Type B pancreatic cell (in vitro differentiated cells): ENCODE measurements at regions not wholly inside any gene's neighbourhood (a gene's known extent, or its start where the extent isn't known, plus 50 kb on each side); places are given as distances from the start of the nearest gene placed in this dataset.

Experiments
- DNase-seq: peaks from one replicate; pipeline ENCODE4 v3.0.0; 2021; ENCODE audit warnings: mixed read lengths; ENCODE audit not compliant: unreplicated experiment; ENCODE audit errors: extremely low spot score
- H3K27ac Mint-ChIP-seq: 2 replicates; pipeline ENCODE4 v1.8.0; 2021; ENCODE audit warnings: mild to moderate bottlenecking, mixed read lengths
- H3K27me3 Mint-ChIP-seq: 2 replicates; pipeline ENCODE4 v1.8.0; 2021; ENCODE audit warnings: mixed read lengths
- H3K36me3 Mint-ChIP-seq: 2 replicates; pipeline ENCODE4 v1.8.0; 2021; ENCODE audit warnings: mixed read lengths
- H3K4me1 Mint-ChIP-seq: one replicate; pipeline ENCODE4 v1.8.0; 2021; ENCODE audit warnings: mixed read lengths; ENCODE audit not compliant: unreplicated experiment
- H3K4me3 Mint-ChIP-seq: 2 replicates; pipeline ENCODE4 v1.8.0; 2021; ENCODE audit warnings: mild to moderate bottlenecking, mixed read lengths
- H3K9me3 Mint-ChIP-seq: 2 replicates; pipeline ENCODE4 v1.8.0; 2021; ENCODE audit warnings: mixed read lengths
- TF ChIP-seq, protein P1 (sequence below): fragments of 200-600 bp; sonication (generic); conservative IDR thresholded peaks from 2 replicates; pipeline ENCODE4 v1.5.0; 2021; ENCODE audit warnings: antibody characterized with exemption, mild to moderate bottlenecking

GRCh38 chr2:147439986-147440385 lies 404.8 kb upstream of the ACVR2A start:
- peaks cover 7% of the 10 kb centered on the region for H3K9me3 Mint-ChIP-seq
- H3K4me3 Mint-ChIP-seq = no peak overlapping the region
- no peaks in the 10 kb centered on the region for H3K27me3 Mint-ChIP-seq
- TF ChIP-seq, protein P1, sequence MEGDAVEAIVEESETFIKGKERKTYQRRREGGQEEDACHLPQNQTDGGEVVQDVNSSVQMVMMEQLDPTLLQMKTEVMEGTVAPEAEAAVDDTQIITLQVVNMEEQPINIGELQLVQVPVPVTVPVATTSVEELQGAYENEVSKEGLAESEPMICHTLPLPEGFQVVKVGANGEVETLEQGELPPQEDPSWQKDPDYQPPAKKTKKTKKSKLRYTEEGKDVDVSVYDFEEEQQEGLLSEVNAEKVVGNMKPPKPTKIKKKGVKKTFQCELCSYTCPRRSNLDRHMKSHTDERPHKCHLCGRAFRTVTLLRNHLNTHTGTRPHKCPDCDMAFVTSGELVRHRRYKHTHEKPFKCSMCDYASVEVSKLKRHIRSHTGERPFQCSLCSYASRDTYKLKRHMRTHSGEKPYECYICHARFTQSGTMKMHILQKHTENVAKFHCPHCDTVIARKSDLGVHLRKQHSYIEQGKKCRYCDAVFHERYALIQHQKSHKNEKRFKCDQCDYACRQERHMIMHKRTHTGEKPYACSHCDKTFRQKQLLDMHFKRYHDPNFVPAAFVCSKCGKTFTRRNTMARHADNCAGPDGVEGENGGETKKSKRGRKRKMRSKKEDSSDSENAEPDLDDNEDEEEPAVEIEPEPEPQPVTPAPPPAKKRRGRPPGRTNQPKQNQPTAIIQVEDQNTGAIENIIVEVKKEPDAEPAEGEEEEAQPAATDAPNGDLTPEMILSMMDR = no peak
- peaks cover 10% of the 10 kb centered on the region for H3K4me1 Mint-ChIP-seq
- DNase-seq = no peak
- no peak overlapping the region for H3K27ac Mint-ChIP-seq
- H3K36me3 Mint-ChIP-seq = no peaks in the 10 kb centered on the region

DNA sequence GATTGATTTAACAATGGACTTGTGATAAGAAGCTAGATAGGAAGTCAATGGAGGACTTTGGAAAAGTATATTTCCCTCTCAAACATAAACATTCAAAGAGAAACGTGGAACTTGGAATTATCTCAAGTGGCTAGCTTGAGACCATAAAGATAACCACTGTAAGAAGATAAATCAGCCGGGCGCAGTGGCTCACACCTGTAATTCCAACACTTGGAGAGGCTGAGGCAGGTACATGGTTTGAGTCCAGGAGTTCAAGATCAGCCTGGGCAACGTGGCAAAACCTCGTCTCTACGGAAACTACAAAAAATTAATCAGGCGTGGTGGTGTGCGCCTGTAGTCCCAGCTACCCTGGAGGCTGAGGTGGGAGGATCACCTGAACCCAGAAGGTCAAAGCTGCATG lies 405.9 kb upstream of the ACVR2A start:
- no peak for DNase-seq
- Mint-ChIP-seq H3K27me3 (no peaks in the 10 kb centered on the region), H3K36me3 (no peaks in the 10 kb centered on the region), H3K9me3 (peaks cover 7% of the 10 kb centered on the region), H3K4me3 (no peak overlapping the region), H3K4me1 (peaks cover 10% of the 10 kb centered on the region), H3K27ac (no peak overlapping the region)
- TF ChIP-seq, protein P1 = no peak

- Mint-ChIP-seq H3K27ac (no peak overlapping the region), H3K36me3 (no peaks in the 10 kb centered on the region), H3K9me3 (no peaks in the 10 kb centered on the region), H3K27me3 (no peaks in the 10 kb centered on the region), H3K4me1 (no peaks in the 10 kb centered on the region), H3K4me3 (no peak overlapping the region)
- TF ChIP-seq, protein P1 = no peak
- DNase-seq = no peak
These were observed 411.0 kb upstream of the ACVR2A start for GRCh38 chr2:147433822-147434221.

- Mint-ChIP-seq H3K9me3 (no peaks in the 10 kb centered on the region), H3K27ac (no peak overlapping the region), H3K36me3 (no peaks in the 10 kb centered on the region), H3K27me3 (no peaks in the 10 kb centered on the region), H3K4me3 (no peak overlapping the region), H3K4me1 (no peaks in the 10 kb centered on the region)
- no peak for DNase-seq
- TF ChIP-seq, protein P1 = no peak
These were observed 414.4 kb upstream of the ACVR2A start for GRCh38 chr2:147430408-147430807.

GRCh38 chr2:147428120-147428747 lies 416.6 kb upstream of the ACVR2A start:
- DNase-seq = no peak
- H3K9me3 Mint-ChIP-seq = no peaks in the 10 kb centered on the region
- no peak overlapping the region for H3K27ac Mint-ChIP-seq
- TF ChIP-seq, protein P1 = no peak
- no peaks in the 10 kb centered on the region for H3K27me3 Mint-ChIP-seq
- no peaks in the 10 kb centered on the region for H3K36me3 Mint-ChIP-seq
- no peak overlapping the region for H3K4me3 Mint-ChIP-seq
- H3K4me1 Mint-ChIP-seq = peaks cover 3% of the 10 kb centered on the region
